Type B pancreatic cell (in vitro differentiated cells): ENCODE measurements at regions not wholly inside any gene's neighbourhood (a gene's known extent, or its start where the extent isn't known, plus 50 kb on each side); places are given as distances from the start of the nearest gene placed in this dataset.
"Not testable (repeated sequence)": the region's sequence is repeated elsewhere in the genome, so short reads cannot be mapped to it uniquely, and the experiment has no call there.

Experiments used
- DNase-seq: peaks from one replicate; pipeline ENCODE4 v3.0.0; 2021; ENCODE audit warnings: mixed read lengths; ENCODE audit not compliant: unreplicated experiment; ENCODE audit errors: extremely low spot score
- H3K27ac Mint-ChIP-seq: 2 replicates; pipeline ENCODE4 v1.8.0; 2021; ENCODE audit warnings: mild to moderate bottlenecking, mixed read lengths
- H3K27me3 Mint-ChIP-seq: 2 replicates; pipeline ENCODE4 v1.8.0; 2021; ENCODE audit warnings: mixed read lengths
- H3K36me3 Mint-ChIP-seq: 2 replicates; pipeline ENCODE4 v1.8.0; 2021; ENCODE audit warnings: mixed read lengths
- H3K4me1 Mint-ChIP-seq: one replicate; pipeline ENCODE4 v1.8.0; 2021; ENCODE audit warnings: mixed read lengths; ENCODE audit not compliant: unreplicated experiment
- H3K4me3 Mint-ChIP-seq: 2 replicates; pipeline ENCODE4 v1.8.0; 2021; ENCODE audit warnings: mild to moderate bottlenecking, mixed read lengths
- H3K9me3 Mint-ChIP-seq: 2 replicates; pipeline ENCODE4 v1.8.0; 2021; ENCODE audit warnings: mixed read lengths
- TF ChIP-seq, protein P1 (sequence below): fragments of 200-600 bp; sonication (generic); conservative IDR thresholded peaks from 2 replicates; pipeline ENCODE4 v1.5.0; 2021; ENCODE audit warnings: antibody characterized with exemption, mild to moderate bottlenecking

DNA sequence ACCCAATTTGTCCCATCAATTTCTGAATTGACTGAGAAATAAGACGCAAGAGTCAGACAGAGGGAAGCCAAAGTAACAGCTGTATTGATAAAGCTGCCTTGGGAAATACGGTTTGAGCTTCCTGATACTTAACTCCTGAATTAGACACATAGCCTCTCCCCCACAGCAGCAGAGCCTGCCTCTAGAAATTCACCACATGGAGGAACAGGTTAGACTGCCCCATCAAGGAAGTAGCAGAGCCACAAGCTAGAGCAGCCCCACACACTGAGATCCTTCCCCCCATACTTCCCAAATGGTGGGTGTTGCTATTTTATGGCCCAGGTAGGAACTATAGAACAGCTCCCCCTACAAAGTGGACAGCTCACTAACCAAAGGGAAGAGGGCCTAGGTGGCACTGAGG, 220.0 kb downstream of the SMAD2 start:
- Mint-ChIP-seq H3K4me3 (no peak overlapping the region), H3K4me1 (no peaks in the 10 kb centered on the region), H3K27me3 (peaks cover 19% of the 10 kb centered on the region), H3K9me3 (peaks cover 2% of the 10 kb centered on the region), H3K27ac (no peak overlapping the region), H3K36me3 (no peaks in the 10 kb centered on the region)
- TF ChIP-seq, protein P1, sequence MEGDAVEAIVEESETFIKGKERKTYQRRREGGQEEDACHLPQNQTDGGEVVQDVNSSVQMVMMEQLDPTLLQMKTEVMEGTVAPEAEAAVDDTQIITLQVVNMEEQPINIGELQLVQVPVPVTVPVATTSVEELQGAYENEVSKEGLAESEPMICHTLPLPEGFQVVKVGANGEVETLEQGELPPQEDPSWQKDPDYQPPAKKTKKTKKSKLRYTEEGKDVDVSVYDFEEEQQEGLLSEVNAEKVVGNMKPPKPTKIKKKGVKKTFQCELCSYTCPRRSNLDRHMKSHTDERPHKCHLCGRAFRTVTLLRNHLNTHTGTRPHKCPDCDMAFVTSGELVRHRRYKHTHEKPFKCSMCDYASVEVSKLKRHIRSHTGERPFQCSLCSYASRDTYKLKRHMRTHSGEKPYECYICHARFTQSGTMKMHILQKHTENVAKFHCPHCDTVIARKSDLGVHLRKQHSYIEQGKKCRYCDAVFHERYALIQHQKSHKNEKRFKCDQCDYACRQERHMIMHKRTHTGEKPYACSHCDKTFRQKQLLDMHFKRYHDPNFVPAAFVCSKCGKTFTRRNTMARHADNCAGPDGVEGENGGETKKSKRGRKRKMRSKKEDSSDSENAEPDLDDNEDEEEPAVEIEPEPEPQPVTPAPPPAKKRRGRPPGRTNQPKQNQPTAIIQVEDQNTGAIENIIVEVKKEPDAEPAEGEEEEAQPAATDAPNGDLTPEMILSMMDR: no peak
- no peak for DNase-seq

DNA sequence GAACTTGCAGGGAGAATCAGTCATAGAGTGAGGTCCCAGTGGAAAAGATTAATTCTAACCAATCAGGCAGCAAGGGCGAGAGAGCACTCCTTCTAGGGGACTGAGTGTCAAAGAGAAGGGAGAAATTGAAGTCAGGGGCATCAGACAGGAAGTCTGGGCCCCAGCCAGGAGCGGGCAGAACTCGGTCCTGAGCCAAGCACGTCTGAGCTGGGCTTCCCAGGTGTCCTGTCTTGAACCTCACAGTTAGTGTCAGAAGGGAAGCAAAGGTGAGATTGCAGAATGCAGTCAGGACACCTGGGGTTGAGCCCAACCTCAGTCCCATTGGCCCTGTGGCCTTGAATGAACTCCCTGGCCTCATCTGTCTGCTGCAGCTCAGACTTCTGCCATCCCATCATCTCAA, 220.9 kb downstream of the SMAD2 start:
- no peak for DNase-seq
- peaks cover 12% of the 10 kb centered on the region for H3K27me3 Mint-ChIP-seq
- H3K27ac Mint-ChIP-seq: no peak overlapping the region
- no peaks in the 10 kb centered on the region for H3K36me3 Mint-ChIP-seq
- H3K4me1 Mint-ChIP-seq: no peaks in the 10 kb centered on the region
- TF ChIP-seq, protein P1: no peak
- H3K4me3 Mint-ChIP-seq: no peak overlapping the region
- H3K9me3 Mint-ChIP-seq: peaks cover 4% of the 10 kb centered on the region

DNA sequence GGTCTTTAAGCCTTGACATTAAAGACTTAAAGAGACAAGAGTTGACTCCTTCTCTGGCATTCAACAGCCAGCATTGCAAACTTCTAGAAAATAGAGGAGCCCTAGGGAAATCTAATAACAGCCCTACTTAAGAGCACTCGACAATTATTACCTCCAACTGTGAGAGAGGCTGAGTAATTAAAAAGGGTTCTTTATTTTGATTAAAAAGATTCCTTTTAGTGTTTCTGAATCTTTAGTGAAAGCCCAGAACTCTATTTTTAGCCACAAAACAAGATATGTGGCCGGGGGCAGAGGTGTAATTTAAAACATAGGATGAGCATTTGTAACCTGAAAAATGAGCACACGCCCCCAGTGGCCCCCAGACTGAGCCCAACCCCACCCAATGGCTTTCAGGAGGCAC, 222.3 kb downstream of the SMAD2 start:
- Mint-ChIP-seq H3K4me3 (no peak overlapping the region), H3K27me3 (peaks cover 15% of the 10 kb centered on the region), H3K4me1 (no peaks in the 10 kb centered on the region), H3K36me3 (no peaks in the 10 kb centered on the region), H3K9me3 (peaks cover 4% of the 10 kb centered on the region), H3K27ac (no peak overlapping the region)
- TF ChIP-seq, protein P1: no peak
- DNase-seq: no peak

DNA sequence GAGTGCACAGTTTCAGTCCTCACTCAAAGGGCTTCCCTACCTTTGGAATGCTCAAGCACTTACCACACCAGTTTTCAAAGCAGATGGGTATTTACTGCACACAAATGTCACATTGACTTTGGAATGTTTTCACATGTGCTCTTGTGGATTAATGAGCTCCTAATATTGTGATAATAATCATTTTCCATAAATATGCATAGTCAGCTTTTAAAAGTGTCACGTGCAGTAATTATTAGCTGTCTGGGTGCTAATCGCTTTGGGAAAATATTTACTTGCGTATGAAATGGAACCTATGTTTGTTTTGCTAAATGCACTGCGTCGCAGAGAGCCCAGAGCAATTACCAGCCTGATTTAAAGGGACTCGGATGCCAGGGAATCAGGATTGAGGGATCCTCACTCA, 229.3 kb downstream of the SMAD2 start:
- TF ChIP-seq, protein P1: no peak

DNA sequence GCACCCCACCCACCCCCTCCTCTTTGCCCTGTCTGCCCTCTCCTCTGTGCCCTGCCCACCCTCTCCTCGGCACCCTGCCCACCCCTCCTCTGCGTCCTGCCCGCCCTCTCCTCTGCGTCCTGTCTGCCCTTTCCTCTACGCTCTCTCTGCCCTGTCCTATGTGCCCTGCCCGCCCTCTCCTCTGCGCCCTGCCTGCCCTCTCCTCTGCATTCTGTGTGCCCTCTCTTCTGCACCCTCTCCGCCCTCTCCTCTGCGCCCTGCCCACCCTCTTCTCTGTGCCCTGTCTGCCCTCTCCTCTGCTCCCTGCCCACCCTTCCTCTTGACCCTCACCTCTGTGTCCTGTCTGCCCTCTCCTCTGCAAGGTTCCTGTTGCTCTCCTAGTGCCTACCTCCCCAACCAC, 233.6 kb downstream of the SMAD2 start:
- no peaks in the 10 kb centered on the region for H3K36me3 Mint-ChIP-seq
- DNase-seq: no peak
- H3K4me3 Mint-ChIP-seq: no peak overlapping the region
- H3K27ac Mint-ChIP-seq: no peak overlapping the region
- H3K4me1 Mint-ChIP-seq: no peaks in the 10 kb centered on the region
- no peaks in the 10 kb centered on the region for H3K9me3 Mint-ChIP-seq
- H3K27me3 Mint-ChIP-seq: peaks cover 35% of the 10 kb centered on the region
- TF ChIP-seq, protein P1: no peak

More for the DNA sequence above, 229.3 kb downstream of the SMAD2 start:
- DNase-seq: no peak
- no peaks in the 10 kb centered on the region for H3K4me1 Mint-ChIP-seq
- no peak overlapping the region for H3K4me3 Mint-ChIP-seq
- H3K36me3 Mint-ChIP-seq: no peaks in the 10 kb centered on the region
- H3K27me3 Mint-ChIP-seq: peaks cover 31% of the 10 kb centered on the region
- peaks cover 4% of the 10 kb centered on the region for H3K9me3 Mint-ChIP-seq
- H3K27ac Mint-ChIP-seq: no peak overlapping the region

DNA sequence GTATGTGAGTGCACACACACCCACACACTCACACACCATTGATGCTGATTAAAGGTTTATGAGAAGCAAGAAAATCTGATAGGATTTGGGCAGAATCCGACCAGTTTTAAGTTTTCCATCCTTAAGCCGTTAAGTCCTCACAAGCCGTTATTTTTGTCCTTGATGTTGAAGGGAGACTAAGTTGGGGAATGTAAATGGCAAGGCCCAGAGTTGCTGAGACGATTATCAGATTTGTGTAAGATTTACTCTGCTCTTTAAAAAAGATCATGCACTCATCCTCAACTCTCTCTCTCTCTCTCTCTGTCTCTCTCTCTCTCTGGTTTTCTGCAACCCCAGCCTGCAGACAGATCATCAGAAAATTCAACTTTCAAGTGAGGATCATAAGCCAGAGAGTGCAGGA, 238.8 kb downstream of the SMAD2 start:
- H3K27ac Mint-ChIP-seq: no peak overlapping the region
- H3K4me1 Mint-ChIP-seq: no peaks in the 10 kb centered on the region
- no peak for DNase-seq
- H3K36me3 Mint-ChIP-seq: no peaks in the 10 kb centered on the region
- TF ChIP-seq, protein P1: no peak
- H3K27me3 Mint-ChIP-seq: peaks cover 26% of the 10 kb centered on the region
- H3K9me3 Mint-ChIP-seq: no peaks in the 10 kb centered on the region
- no peak overlapping the region for H3K4me3 Mint-ChIP-seq

DNA sequence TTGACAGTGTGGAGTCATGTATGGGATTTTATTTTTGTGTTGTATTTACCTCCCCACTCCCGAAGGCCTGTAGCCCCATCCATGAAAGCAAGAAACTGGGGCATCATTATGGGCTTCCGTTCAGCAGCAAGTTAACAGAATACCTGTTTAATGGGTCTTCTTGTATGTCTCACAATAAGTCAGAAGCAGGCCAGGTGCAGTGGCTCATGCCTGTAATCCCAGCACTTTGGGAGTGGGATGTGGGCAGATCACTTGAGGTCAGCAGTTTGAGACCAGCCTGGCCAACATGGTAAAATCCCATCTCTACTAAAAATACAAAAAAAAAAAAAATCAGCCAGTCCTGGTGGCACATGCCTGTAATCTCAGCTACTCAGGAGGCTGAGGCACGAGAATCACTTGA, 239.7 kb downstream of the SMAD2 start:
- H3K27me3 Mint-ChIP-seq: peaks cover 20% of the 10 kb centered on the region
- not testable (repeated sequence) for DNase-seq, H3K9me3 Mint-ChIP-seq, H3K27ac Mint-ChIP-seq, H3K36me3 Mint-ChIP-seq, H3K4me3 Mint-ChIP-seq, H3K4me1 Mint-ChIP-seq
